OCI-LY1 (cell line): ENCODE measurements at regions not wholly inside any gene's neighbourhood (a gene's known extent, or its start where the extent isn't known, plus 50 kb on each side); places are given as distances from the start of the nearest gene placed in this dataset.

Source experiments
- EZH2 ChIP-seq: fragments of 200-600 bp; sonication (generic), shearing (Covaris generic); IDR thresholded peaks from 2 replicates; pipeline ENCODE4 v1.8.0; 2017; ENCODE audit warnings: borderline replicate concordance, mixed run types, mild to moderate bottlenecking, antibody characterized with exemption, low read length, moderate library complexity, mixed read lengths
- TF ChIP-seq, protein P1 (sequence below): fragments of 200-600 bp; sonication (generic), shearing (Covaris generic); IDR thresholded peaks from 2 replicates; pipeline ENCODE4 v1.5.1; 2017; ENCODE audit warnings: mild to moderate bottlenecking, antibody characterized with exemption, low read length, moderate library complexity, mixed read lengths

DNA sequence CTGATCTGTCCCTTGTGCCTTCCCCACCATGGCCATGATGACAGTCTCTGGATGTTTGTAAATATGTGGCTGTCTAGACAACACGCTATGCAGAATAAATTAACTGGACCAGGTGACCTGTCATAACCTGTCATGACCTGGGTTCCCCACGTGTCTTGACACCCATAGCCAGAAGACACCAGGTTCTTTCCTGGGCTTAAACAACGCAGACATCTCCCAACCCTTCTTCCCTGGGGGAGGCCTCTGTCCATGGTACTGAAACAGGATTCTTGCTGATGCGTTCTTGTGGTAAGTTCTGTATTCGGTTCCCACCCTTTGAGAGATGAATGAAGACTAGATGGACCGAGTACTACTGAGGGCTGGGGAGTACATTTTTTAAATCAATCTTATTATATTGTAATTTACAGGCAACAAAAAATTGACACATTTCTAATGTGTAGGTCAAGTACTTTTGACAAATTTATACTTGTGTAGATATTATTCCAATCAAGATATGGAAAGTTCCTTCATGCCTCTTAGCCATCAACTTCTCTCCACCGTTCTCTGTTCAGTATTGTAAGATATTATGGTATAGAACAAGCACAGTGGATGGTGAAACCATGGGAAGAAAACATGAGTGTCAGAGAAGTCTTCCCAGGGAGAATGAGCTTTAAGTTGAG, 738.8 kb downstream of the PTPRU start:
- no peak for TF ChIP-seq EZH2
- TF ChIP-seq, protein P1, sequence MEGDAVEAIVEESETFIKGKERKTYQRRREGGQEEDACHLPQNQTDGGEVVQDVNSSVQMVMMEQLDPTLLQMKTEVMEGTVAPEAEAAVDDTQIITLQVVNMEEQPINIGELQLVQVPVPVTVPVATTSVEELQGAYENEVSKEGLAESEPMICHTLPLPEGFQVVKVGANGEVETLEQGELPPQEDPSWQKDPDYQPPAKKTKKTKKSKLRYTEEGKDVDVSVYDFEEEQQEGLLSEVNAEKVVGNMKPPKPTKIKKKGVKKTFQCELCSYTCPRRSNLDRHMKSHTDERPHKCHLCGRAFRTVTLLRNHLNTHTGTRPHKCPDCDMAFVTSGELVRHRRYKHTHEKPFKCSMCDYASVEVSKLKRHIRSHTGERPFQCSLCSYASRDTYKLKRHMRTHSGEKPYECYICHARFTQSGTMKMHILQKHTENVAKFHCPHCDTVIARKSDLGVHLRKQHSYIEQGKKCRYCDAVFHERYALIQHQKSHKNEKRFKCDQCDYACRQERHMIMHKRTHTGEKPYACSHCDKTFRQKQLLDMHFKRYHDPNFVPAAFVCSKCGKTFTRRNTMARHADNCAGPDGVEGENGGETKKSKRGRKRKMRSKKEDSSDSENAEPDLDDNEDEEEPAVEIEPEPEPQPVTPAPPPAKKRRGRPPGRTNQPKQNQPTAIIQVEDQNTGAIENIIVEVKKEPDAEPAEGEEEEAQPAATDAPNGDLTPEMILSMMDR = no peak
